NCI-H146 (cell line): ENCODE measurements at regions not wholly inside any gene's neighbourhood (a gene's known extent, or its start where the extent isn't known, plus 50 kb on each side); places are given as distances from the start of the nearest gene placed in this dataset.
A peak's percentile ranks its signal among the peaks of the same experiment; 100 is the strongest.

Source experiments
- DNase-seq: peaks from one replicate; lab custom pipeline; 2025; lab: John Stamatoyannopoulos, UW

DNA sequence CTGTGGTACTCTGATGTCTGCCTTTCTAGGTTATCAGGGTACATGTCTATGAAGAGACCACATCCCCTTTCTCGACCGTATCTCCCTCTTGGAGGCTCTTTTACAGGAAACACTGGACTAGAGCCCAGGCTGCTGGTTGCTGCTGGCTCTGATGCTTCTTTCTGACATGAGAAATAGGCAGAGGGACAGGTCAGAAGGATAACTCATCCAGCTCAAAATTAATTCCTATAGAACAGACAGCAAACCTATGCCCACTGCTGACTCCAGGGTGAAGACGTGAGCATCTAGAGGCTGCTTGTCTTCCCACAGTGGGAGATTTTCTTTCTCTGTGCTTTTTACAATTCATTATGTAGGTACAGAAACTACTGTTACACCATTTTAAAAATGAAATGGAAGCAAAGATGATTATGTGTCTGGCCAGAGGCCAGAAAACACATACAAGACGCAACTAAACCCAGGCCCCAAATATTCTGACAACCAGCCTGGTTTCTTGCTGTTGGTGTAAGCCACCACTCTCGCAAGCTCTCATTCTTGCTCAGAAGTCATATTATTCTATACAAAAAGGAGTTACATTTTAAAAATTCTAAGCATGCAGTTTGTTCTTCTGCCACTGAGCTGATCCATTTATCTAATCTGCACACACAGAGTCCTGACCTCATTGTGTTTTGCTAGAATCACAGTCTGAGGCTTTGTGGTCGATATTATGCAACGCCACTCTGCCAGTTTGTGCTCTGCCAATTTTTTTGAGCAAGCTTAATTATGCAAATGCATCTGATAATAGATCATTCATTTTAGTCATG, 424.3 kb downstream of the KIF20B start:
- no peak for DNase-seq

- DNase-seq = no peak
Observed at GRCh38 chr10:90126256-90126595, 424.8 kb downstream of the KIF20B start.

DNA sequence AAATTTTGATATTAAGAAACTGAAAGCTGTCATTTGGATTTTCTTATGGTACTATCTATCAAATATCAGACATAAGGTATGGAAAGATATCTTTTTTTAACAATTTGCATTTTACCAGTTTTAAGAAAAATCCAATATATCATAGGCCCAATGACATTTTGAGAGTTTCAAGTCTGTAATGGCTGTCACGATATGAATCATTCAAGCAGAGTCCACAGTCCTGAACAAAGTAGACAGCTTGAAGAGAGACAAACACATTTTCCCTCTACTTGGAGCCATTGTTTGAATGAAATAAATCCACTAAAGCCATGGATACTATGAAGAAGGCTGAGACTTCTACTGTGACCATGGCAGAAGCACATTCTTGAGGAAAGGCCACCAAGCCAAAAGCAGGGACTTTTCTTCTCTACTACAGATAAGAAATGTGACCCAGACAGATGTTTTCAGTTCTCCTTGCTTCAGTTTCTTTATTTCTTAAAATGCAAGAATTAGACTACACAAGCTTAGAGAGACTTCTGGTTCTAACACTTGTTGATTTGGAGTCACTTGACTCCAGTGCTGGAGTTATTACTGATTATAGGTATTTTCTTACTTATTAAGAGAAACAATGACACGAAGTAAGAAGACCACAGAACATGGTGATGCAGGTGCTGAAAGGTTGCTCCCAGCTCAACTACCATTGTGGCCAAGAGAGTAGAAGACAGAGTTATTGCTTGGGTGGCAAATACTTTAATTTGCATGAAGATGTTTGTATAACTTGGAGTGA, 429.1 kb downstream of the KIF20B start:
- DNase-seq = no peak

DNA sequence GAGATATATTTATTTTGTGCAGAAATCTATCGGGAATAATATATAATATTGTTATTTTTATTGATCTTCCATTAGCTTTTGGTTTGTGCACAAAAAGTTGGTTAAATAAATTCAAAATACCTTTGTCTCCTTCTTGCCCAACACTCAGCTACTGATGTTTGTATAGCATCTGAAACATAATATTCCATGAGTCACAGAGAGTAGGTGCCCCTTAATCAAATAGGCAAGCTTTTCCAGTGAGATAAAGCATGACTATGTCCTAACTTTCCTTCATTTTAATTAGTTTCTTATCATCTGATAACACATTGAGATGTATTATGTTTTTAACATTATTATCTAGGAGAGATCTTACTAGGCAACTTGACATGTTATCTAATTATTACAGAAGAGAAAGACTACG, 432.2 kb downstream of the KIF20B start:
- no peak for DNase-seq

DNA sequence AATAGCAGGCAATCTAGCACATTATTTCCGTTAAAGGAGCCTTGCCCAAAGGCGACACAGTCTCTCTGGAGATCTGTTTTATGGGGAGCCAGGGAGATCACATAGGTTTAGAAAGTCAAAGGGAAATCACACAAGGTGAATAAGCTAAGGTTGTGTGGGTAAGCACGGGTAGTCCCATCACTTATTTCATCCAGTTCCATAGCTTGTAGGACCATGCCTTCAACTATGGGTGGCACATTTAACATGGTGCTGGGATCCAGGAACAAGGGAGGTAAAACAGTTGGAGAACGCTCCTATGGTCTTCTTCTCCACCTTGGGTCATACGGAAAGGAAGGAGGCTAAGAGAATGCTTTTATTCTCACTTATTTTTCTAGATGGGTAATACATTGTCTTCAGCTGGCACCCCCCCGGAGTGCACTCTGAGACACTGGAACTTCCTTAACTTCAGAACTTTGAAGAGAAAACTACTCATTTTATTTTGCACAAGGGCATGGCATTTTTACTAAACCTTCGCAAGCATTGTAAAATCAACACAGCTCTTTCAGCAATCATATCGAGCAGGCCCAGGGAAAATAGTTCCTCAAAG, 435.4 kb downstream of the KIF20B start:
- no peak for DNase-seq

- no peak for DNase-seq
Observed at GRCh38 chr10:90138844-90139243, 437.5 kb downstream of the KIF20B start.

- DNase-seq = no peak
Observed at GRCh38 chr10:90141791-90142190, 440.4 kb downstream of the KIF20B start.

DNA sequence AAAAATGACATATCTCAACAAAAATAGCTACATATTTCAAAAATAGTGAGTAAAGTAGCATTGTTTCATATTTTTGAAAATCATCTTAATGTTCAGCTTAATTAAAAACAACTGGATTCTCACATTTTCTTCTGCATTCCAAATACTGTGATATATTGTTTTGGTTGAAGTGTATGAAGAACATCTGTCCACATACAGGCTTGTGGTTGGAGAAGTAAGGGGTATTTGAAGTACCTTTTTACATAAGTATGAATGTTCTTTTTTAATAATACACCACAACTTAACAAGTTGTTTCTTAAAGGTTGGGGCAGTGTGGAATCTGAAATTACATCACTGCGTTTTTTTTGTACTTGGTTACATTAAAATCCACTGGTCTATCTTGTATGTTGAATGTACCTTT, 442.5 kb downstream of the KIF20B start:
- DNase-seq = no peak

- peak; percentile 9 for DNase-seq
Observed at GRCh38 chr10:90148116-90148855, 446.9 kb downstream of the KIF20B start.

DNA sequence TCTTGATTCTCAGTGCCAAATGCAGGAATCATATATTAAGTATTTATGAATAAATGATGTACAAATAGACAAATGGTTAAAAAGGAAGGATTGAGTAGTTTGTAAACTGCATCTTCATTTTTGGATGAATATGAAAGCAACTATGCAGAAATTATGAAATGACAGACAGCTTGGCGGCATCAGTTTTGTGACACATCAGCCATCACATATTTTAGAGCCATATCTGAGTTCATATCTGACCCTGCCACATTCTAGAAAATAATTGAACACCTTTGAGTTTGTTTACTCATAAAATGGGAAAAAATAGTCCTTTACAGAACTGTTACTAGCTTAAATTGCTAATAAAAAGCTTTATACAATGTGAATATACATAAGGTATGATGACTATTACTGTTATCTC, 448.2 kb downstream of the KIF20B start:
- no peak for DNase-seq

- no peak for DNase-seq
Observed at GRCh38 chr10:90162271-90162853, 461.0 kb downstream of the KIF20B start.

DNA sequence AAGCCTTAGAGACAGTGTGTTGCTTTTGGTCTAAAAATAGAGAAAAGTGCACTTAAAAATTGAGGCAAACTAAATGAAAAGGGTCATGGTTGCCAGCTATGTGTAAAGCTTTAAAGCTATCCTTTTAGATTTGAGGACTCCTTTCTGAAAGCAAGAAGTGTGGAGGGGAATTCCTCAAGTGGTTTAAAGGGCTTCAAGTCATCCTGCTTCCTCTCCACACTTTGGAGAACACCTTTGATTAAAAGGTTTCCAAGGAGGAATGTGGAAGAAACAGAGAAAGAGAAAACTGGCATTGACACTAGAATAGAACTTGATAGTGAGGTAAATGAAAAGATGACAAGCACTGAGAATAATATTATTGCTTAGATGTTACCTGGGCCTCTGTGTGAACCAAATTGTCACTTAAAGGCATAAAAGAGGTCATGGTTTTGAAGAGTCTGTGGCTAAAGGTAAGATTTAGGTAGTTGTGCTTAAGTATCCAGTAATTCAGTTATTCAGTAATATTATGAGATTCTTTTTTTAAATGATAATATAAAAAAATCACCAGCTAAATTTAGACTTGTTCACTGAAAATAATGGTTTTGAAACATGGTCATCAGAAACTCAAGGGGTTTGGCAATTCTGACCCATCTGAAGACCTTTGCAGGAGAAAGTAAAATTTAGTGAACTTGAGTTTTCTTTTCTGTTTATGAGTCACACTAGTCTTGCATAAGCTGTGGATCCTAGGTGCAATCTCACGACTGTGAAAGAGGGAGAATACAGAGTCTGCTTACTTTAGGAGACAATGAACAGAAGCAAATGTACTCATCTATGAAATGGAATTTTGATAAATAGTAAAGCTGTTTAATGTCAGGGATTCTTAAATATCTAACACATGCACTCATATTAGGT, 466.0 kb downstream of the KIF20B start:
- no peak for DNase-seq

GRCh38 chr10:90168244-90168643, 466.9 kb downstream of the KIF20B start:
- DNase-seq = no peak

DNA sequence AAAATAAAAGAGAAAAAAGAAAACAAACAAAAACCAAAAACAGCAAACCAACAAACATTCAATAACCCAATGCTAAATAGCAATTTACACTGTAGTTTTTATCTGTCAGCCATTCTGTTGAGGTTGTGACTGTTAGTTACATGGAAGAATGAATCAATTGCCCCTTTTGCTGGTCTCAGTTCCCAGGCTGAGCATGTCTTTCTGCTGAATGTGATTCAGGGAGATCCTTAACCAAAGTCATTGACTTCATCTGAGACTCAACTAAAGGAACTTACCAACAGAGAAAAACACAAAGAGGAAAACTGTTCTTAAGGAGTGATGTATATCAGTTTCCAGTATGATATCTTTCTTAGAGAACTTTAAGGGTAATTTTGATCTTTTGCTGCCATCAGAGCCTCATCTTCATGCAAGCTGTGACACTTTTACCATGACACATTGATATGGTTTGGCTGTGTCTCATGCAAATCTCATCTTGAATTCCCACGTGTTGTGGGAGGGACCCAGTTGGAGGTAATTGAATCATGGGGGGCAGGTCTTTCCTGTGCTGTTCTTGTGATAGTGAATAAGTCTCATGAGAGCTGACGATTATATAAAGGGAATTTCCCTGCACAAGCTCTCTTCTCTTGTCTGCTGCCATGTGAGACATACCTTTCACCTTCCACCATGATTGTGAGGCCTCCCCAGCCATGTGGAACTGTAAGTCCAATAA, 469.8 kb downstream of the KIF20B start:
- DNase-seq = no peak

GRCh38 chr10:90174531-90174930, 473.1 kb downstream of the KIF20B start:
- no peak for DNase-seq

GRCh38 chr10:90175161-90175681, 473.8 kb downstream of the KIF20B start:
- no peak for DNase-seq

- no peak for DNase-seq
Observed at GRCh38 chr10:90179696-90180407, 478.5 kb downstream of the KIF20B start.

DNA sequence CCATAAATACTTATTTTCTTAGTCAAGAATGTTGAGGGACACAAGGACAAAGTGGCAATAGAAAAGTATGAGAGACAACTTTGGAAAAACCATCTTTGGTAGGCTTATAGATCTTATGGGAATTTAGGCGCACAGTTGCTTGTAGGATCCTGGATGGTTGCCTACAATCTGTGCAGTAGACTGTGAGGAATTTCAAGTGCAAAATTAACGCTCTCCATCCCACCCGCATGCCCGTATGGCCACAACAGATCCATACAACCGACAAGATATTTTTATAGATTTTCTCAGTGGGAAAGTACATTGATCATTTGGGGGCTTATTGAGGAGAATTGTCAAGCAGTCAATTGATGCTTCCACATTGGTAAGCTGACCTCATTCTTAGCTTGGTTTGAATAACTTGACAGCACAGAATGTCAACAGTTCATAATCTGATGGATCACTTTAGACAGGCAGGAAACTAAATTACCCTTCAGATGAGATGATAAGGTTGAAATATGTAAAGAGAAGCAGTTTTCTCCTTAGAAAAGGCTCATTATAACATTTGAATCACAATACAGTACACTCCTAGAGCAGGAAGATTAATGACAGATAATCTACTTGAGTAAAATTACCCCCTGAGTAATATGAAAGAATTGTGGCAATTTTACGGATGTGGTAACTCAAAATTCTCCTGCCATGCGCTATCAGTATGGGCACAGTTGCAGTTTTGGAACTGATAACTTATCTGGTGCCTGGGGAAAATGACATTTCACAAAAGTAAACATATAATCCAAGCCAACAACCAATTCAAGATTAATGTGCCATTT, 479.7 kb downstream of the KIF20B start:
- DNase-seq = no peak

- DNase-seq = no peak
Observed at GRCh38 chr10:90192825-90193224, 491.4 kb downstream of the KIF20B start.
